HUDEP-2 (cell line): ENCODE measurements at regions not wholly inside any gene's neighbourhood (a gene's known extent, or its start where the extent isn't known, plus 50 kb on each side); places are given as distances from the start of the nearest gene placed in this dataset.
A peak's percentile ranks its signal among the peaks of the same experiment; 100 is the strongest.
"Not testable (repeated sequence)": the region's sequence is repeated elsewhere in the genome, so short reads cannot be mapped to it uniquely, and the experiment has no call there.

Experiments
- DNase-seq, 76 experiments: peaks; one replicate each; lab custom pipeline; 2025; ENCODE audit not compliant: unreplicated experiment in 76 of 76; lab: John Stamatoyannopoulos, UW

GRCh38 chr7:1357260-1357600 is 102.0 kb downstream of the MICALL2 start:
- DNase-seq = not testable (repeated sequence)

GRCh38 chr7:1357601-1358271 is 101.5 kb downstream of the MICALL2 start:
- DNase-seq = no peak

- DNase-seq = no peak
Observed at GRCh38 chr7:1358376-1359050, 100.8 kb downstream of the MICALL2 start.

- no peak for DNase-seq
Observed at GRCh38 chr7:1359051-1359400, 100.2 kb downstream of the MICALL2 start.

GRCh38 chr7:1359681-1360485 is 99.4 kb downstream of the MICALL2 start:
- no peak for DNase-seq

- DNase-seq = no peak
Observed at GRCh38 chr7:1360521-1360971, 98.7 kb downstream of the MICALL2 start.

GRCh38 chr7:1361016-1361755 is 98.1 kb downstream of the MICALL2 start:
- DNase-seq = no peak

- no peak for DNase-seq
Observed at GRCh38 chr7:1361756-1362125, 97.5 kb downstream of the MICALL2 start.

GRCh38 chr7:1362301-1362700 is 97.0 kb downstream of the MICALL2 start:
- no peak for DNase-seq

- no peak for DNase-seq
Observed at GRCh38 chr7:1364068-1364905, 95.0 kb downstream of the MICALL2 start.

GRCh38 chr7:1364906-1365570 is 94.2 kb downstream of the MICALL2 start:
- DNase-seq = no peak

- no peak for DNase-seq
Observed at GRCh38 chr7:1365846-1366245, 93.4 kb downstream of the MICALL2 start.

GRCh38 chr7:1366801-1367405 is 92.4 kb downstream of the MICALL2 start:
- DNase-seq = no peak

GRCh38 chr7:1367501-1368183 is 91.6 kb downstream of the MICALL2 start:
- no peak for DNase-seq

- DNase-seq = no peak
Observed at GRCh38 chr7:1368184-1368681, 91.0 kb downstream of the MICALL2 start.

- DNase-seq = peak in 28 of 76 experiments; percentile 1 to 56 (median 20)
Observed at GRCh38 chr7:1368682-1369571, 90.3 kb downstream of the MICALL2 start.

GRCh38 chr7:1369916-1370657 is 89.2 kb downstream of the MICALL2 start:
- DNase-seq = no peak
